NCI-H2227 (cell line): ENCODE measurements at regions not wholly inside any gene's neighbourhood (a gene's known extent, or its start where the extent isn't known, plus 50 kb on each side); places are given as distances from the start of the nearest gene placed in this dataset.

Source experiments
- DNase-seq: peaks from one replicate; lab custom pipeline; 2025; ENCODE audit not compliant: unreplicated experiment; lab: John Stamatoyannopoulos, UW

DNA sequence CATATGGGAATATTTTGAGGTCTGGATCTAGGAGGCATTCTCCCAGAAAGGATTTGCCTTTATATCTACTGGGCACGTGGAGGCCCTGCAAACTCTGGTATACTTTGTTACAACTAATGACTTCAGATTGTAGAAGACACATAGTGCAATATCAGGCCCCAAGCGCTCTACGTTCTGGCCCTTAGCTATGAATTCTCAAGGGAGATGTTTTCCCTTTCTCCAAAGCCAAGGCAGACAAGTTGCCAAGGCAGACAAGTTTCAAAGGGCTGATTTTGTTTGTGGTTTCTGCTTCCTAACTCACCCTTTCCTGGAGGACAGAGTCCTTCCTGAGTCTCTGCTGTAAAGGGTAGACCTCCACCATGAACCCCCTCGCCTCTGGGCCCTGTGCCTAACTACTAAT, 99.4 kb upstream of the CTTNBP2 start:
- DNase-seq = no peak

GRCh38 chr7:117973975-117974374, 100.7 kb upstream of the CTTNBP2 start:
- no peak for DNase-seq

DNA sequence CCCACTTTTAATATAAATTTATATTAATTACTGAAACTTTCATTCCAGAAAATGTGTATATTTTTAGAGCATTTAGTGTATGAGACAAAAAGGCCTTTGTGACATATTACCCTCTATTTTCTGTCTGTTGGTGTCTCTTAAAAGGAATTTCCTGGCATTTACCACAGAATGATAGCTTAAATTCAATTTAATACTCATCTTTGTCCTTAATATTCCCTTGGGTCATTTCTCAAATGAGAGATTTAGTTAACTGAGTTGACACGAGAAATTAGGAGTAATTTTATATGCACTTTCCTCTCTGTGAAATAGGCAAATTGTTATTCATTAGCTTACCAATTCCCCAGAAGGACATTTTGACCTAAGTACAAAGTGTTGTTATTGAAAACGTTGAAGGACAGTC, 101.7 kb upstream of the CTTNBP2 start:
- no peak for DNase-seq

GRCh38 chr7:117975476-117975875, 102.2 kb upstream of the CTTNBP2 start:
- DNase-seq = no peak

- DNase-seq = no peak
These were observed 106.8 kb upstream of the CTTNBP2 start for GRCh38 chr7:117979954-117980497.

DNA sequence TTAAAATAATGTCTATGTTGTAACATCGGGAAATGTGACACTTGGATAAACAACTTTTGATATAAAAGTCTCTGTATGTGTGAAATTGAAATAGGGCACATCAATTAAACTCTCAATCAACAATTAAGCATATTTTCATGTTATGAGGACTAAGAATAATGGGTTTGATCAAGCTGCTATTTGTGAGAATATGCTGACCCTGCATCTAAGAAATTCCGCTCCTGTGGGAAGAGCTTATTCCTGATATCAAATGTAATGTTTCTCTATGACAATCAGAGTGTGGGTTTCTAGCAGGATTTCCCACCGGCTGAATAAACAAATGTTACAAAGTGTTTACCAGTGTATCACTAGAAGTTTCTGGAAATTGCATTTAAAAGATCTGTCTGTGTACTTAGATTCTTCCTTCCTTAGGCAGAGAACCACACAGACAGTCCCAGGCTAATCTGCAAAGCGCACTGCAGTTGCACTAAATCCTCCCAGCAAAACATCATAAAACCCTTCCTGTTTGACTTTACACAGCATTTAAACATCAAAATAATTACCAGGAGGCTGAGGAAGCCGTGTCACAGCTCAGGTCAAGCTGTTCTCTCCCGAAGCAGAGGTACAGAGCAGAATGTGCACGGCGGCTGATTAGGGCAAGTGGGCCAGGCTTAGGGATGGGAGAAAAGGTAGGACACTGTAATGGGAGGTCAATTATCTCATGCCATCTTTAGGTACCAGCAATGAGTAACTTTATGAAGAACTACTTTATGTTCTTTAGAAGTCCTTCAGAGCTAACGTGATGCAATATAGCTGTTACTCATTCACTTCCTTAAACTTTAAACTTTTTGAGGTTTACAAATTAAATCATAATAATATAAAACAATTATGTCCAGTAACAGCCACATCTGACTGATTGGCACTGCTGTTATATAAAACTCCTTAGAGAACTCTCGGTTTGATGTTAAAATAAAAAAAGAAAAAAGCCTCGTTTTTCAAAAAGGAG, 109.1 kb upstream of the CTTNBP2 start:
- no peak for DNase-seq

GRCh38 chr7:117986645-117987269, 113.5 kb upstream of the CTTNBP2 start:
- DNase-seq = no peak

DNA sequence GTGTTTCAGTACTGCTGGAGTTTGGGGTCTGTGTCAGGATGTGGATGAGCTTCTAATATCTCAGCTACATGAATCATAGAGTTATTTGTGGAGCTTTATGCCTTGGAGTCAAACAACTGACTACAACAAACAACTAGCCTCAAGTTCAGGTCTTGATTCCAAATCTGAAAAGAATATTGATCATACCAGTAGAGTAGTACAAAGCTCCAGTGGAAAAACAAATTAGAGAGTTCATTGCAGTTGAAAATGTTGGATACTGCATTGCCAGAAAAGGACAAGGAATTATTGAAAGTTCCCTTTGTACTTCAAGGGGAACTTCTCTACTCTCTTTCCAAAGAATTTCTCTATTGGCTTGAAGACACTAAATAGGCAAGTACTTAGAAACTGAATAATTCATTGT, 117.6 kb upstream of the CTTNBP2 start:
- no peak for DNase-seq

- DNase-seq = no peak
These were observed 119.6 kb upstream of the CTTNBP2 start for GRCh38 chr7:117992635-117993376.

DNA sequence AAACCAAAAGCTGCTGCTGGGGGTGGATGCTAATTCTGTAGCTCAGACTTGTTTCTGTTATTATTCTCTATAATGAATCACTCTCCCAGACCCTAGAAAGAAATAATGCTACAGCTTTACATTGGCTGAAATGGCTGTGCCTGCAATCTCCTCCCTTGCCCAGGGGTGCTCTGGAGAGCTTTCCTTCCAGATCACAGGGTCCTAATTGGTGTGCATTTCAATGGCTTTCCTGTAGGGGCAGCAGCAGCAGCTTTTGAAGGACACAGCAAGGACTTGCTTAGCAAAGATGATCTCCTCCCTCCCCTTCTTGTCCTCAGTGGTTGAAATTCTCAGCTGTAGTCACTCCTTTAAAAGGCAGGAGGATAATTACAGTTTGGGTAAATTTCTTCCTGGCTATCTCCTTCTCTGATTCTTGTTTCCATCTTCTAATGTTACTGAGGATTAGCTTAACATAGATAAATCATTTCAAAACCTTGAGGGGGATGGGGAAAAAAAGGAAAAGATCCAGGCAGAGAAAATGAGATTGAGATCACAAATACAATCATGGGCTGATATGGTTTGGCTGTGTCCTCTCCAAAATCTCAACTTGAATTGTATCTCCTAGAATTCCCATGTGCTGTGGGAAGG, 120.2 kb upstream of the CTTNBP2 start:
- DNase-seq = peak; percentile 17

DNA sequence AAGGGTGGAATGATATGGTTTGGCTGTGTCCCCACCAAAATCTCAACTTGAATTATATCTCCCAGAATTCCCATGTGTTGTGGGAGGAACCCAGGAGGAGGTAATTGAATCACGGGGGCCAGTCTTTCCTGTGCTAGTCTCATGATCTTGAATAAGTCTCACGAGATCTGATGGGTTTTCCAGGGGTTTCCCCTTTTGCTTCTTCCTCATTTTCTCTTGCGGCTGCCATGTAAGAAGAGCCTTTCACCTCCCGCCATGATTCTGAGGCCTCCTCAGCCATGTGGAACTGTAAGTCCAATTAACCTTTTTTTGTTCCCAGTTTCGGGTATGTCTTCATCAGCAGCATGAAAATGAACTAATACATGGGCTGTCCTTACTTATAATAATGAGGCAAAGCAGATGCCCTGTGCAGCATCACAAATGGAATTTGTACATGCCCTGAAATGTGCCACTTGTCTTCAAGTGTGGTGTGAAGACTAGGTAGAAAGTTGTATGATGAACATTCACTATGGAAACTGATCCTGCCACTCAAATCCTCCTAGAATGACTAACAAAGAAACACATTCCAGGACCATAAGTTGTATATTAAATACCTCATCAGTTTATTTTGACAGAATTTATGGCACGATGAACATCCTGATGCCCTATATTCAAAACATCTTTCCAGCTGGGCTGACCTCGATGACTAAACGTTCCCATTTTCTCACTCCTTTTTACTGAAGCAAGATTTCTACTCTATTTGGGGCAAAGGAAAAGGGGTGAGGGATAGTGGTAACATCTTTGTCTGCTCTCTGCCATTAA, 122.8 kb upstream of the CTTNBP2 start:
- no peak for DNase-seq

- DNase-seq = no peak
These were observed 124.9 kb upstream of the CTTNBP2 start for GRCh38 chr7:117997862-117998825.

DNA sequence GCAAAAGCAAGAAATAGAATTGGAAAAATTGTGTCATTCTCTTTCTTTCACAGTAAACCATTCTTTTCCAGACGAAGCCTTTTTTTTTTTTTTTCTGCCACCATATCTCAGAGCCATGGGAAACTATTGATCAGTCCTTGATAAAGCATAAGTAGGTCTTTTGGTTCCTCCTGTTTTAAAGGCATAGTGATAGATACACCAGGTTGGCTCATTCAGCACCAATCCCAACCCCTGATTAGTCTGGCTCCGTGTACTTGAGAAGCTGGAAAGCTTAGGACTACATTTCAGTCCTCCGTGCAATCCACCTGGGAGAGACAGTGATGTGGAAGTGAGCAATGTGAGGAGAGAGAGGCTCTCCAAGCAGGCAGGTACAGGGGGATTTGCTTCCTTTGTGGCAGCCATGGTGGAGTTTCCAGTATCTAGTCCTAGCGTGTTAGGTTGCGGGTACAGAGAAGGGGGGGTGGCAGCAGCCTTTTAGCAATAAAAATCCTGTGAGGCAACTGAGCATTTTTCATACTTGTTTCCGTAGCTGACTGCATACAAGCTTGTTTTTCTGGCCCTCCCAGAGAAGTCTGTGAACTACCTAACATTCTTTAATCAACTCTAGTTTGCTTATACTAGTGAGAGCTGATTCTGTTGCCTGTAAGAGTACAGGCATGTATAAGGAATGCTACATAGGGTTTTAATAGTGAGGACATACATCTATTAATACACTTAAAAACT, 127.4 kb upstream of the CTTNBP2 start:
- DNase-seq = no peak

- no peak for DNase-seq
These were observed 130.2 kb upstream of the CTTNBP2 start for GRCh38 chr7:118003476-118003875.

- no peak for DNase-seq
These were observed 131.8 kb upstream of the CTTNBP2 start for GRCh38 chr7:118005026-118005425.

DNA sequence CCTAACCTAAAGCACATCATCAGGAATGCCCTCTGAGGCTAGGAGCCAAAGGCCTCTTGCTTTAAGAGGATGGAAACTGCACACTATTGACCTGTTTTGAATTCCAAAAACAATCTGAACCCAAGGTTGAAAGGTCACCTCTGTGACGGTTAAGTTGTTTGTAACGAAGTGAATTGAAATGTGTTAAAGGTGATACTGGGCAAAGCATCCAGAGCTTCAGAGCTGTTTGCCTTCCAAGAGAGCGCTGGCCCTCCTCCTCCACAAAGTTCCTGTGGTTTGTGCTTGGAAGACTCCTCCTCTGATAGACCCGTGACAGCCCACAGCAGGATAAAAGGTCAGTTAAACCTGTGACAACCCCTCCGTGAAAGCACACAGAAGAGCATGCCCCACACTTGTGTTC, 133.7 kb upstream of the CTTNBP2 start:
- DNase-seq = no peak

DNA sequence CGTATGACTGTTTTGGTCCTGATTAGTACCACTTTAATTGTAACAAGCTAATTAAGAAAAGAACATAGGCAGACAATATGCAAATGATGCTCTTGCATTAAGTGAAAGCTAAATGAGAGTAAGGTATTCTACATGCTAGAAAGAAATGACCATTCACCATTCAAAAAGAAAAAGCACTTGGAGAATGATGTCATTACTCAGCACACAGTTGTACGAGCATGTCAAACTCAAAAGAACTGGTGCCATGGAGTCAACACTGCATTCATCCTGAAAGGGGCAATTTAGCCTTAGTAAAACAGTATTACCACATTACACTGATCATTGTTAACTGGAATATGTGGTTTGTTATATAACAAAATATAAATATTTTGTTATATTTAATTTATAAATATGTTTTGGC, 136.2 kb upstream of the CTTNBP2 start:
- DNase-seq = no peak

DNA sequence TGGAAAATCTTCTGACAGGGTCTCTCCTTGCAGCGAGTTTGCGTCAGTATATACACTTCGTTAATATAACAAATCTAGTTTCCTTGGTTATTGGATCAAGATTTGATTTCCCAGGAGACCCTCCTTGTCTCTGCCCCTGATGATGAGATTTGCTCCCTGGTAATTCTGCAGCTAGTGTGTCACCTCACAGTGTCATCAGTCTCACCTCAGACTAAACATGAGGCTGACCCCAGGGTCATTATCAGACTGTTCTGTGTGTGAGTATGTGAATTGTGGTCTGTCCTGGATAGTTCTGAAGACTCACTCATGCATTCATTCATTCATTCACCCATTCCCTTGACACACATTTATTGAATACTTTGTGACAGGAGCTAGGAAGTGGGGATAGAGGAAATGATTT, 138.4 kb upstream of the CTTNBP2 start:
- DNase-seq = no peak
